ENCODE measurements at regions not wholly inside any gene's neighbourhood (a gene's known extent, or its start where the extent isn't known, plus 50 kb on each side); places are given as distances from the start of the nearest gene placed in this dataset.
"Not testable (repeated sequence)": the region's sequence is repeated elsewhere in the genome, so short reads cannot be mapped to it uniquely, and the experiment has no call there.

DNA sequence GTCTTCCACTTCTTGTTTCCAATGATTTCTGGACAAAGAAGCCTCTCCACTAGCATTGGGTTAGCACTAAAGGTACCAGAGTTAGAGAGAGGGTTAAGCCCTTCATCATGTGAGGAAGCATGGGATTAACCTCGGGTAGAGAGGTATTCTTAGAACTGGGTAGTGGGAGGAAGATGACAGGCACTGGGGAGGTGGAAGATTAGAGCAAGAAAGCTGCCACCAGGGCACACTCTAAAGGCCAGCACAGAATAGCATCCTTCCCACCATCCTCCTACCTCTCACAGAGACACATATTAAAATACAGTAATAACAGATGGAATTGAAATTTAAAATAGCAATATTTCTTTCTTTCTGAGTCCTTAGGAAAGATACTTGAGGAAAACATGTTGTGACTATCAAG lies 84.5 kb upstream of the PCDH20 start:
- Histone ChIP-seq H3K27ac (ENCODE audit: low read depth, low read length) (no peak overlapping the region), H3K79me2 (ENCODE audit: insufficient read depth, low read length) (no peaks in the 10 kb centered on the region), H3K27me3 (ENCODE audit: low read length) (no peaks in the 10 kb centered on the region), H3K4me2 (ENCODE audit: low read depth, low read length, poor library complexity, severe bottlenecking) (no peak overlapping the region), H3K4me3 (ENCODE audit: insufficient read depth, low read length, poor library complexity, severe bottlenecking) (no peak overlapping the region), H3K9ac (ENCODE audit: low read length) (no peak overlapping the region), H3K9me2 (replicated peaks; ENCODE audit: insufficient read depth, low read length) (no peaks in the 10 kb centered on the region), H4K20me1 (ENCODE audit: low read depth, low read length) (no peaks in the 10 kb centered on the region), H3K36me3 (ENCODE audit: low read length) (no peaks in the 10 kb centered on the region), H3K9me3 (ENCODE audit: insufficient read depth, low read length) (no peaks in the 10 kb centered on the region), H3F3A (ENCODE audit: insufficient read depth) (peaks cover 2% of the 10 kb centered on the region; the same call in 1 of the 2 replicates), H2AFZ (ENCODE audit: low read depth, low read length, severe bottlenecking) (peak overlapping the region; percentile 21)
- TF ChIP-seq, protein P1, sequence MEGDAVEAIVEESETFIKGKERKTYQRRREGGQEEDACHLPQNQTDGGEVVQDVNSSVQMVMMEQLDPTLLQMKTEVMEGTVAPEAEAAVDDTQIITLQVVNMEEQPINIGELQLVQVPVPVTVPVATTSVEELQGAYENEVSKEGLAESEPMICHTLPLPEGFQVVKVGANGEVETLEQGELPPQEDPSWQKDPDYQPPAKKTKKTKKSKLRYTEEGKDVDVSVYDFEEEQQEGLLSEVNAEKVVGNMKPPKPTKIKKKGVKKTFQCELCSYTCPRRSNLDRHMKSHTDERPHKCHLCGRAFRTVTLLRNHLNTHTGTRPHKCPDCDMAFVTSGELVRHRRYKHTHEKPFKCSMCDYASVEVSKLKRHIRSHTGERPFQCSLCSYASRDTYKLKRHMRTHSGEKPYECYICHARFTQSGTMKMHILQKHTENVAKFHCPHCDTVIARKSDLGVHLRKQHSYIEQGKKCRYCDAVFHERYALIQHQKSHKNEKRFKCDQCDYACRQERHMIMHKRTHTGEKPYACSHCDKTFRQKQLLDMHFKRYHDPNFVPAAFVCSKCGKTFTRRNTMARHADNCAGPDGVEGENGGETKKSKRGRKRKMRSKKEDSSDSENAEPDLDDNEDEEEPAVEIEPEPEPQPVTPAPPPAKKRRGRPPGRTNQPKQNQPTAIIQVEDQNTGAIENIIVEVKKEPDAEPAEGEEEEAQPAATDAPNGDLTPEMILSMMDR (IDR thresholded peaks at IDR 0.05; ENCODE audit: insufficient read depth, low read length, poor library complexity, severe bottlenecking) = no peak
- TF ChIP-seq EZH2phosphoT487 (conservative IDR thresholded peaks at IDR 0.05; ENCODE audit: low read length) = no peak

DNA sequence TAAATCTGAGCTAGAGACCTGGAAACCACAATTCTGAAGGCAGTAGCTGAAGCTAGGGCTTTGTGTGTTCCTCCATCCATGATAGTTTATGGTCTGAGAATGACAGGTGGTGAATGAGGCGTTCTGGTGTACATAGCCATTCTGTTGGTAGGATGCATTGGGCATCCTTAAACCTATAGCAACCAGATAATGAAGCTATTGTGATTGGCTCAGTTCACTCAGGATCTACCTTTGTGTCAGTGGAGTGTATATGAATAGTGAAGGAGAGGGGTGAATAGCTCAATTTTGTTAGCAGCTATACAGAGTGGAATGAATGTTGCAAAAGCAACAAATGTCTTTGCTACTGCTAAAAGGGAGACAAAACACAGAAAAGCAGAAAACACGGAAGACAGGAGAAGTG lies 80.0 kb upstream of the PCDH20 start:
- no peak overlapping the region for H2AFZ ChIP-seq (ENCODE audit: low read depth, low read length, severe bottlenecking)
- TF ChIP-seq, protein P1 (IDR thresholded peaks at IDR 0.05; ENCODE audit: insufficient read depth, low read length, poor library complexity, severe bottlenecking) = no peak
- no peak for TF ChIP-seq EZH2phosphoT487 (conservative IDR thresholded peaks at IDR 0.05; ENCODE audit: low read length)
- no peaks in the 10 kb centered on the region for H3K27me3 ChIP-seq (ENCODE audit: low read length)
- H3K9me3 ChIP-seq (ENCODE audit: insufficient read depth, low read length) = no peaks in the 10 kb centered on the region
- H3K27ac ChIP-seq (ENCODE audit: low read depth, low read length) = no peak overlapping the region
- no peaks in the 10 kb centered on the region for H4K20me1 ChIP-seq (ENCODE audit: low read depth, low read length)
- H3K4me2 ChIP-seq (ENCODE audit: low read depth, low read length, poor library complexity, severe bottlenecking) = no peak overlapping the region
- no peaks in the 10 kb centered on the region for H3K9me2 ChIP-seq (replicated peaks; ENCODE audit: insufficient read depth, low read length)
- H3F3A ChIP-seq (ENCODE audit: insufficient read depth) = no peaks in the 10 kb centered on the region
- no peaks in the 10 kb centered on the region for H3K36me3 ChIP-seq (ENCODE audit: low read length)
- no peaks in the 10 kb centered on the region for H3K79me2 ChIP-seq (ENCODE audit: insufficient read depth, low read length)
- H3K9ac ChIP-seq (ENCODE audit: low read length) = no peak overlapping the region
- no peak overlapping the region for H3K4me3 ChIP-seq (ENCODE audit: insufficient read depth, low read length, poor library complexity, severe bottlenecking)

DNA sequence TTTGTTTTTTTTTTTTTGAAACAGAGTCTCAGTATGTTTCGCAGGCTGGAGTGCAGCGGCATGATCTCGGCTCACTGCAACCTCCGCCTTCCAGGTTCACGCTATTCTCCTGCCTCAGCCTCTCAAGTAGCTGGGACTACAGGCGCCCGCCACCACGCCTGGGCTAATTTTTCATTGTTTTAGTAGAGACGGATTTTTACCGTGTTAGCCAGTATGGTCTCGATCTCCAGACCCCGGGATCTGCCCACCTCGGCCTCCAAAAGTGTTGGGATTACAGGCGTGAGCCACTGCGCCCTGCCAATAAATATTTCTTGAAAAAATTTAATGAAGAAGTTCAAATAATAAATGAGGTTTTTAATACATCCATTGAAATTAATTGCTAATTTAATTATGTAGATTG lies 77.9 kb upstream of the PCDH20 start:
- H3K4me2 ChIP-seq (ENCODE audit: low read depth, low read length, poor library complexity, severe bottlenecking); H3F3A ChIP-seq (ENCODE audit: insufficient read depth): not testable (repeated sequence)

DNA sequence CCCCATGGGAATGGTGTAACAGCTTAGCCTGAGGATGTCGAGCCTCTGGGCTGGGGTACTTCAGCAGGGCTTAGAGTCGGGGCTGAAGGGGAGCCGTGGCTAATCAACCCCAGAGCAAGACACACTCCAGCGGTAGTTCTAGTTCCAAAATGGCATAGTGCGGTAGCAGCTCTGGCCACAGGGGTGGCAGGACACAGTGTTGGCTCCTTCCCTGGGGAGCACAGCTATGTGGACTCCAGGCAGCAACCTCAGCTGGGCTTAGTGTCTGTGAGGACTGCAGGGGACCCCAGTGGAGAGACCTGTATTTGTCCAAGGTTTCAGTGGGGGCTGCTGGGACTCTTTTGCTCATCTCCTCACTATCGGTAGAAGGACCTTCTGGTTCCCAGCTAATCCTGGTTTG lies 70.8 kb upstream of the PCDH20 start:
- Histone ChIP-seq H3K36me3 (ENCODE audit: low read length) (no peaks in the 10 kb centered on the region), H3K9me3 (ENCODE audit: insufficient read depth, low read length) (no peaks in the 10 kb centered on the region; the same call in 1 of the 2 replicates), H3F3A (ENCODE audit: insufficient read depth) (no peaks in the 10 kb centered on the region), H3K79me2 (ENCODE audit: insufficient read depth, low read length) (no peaks in the 10 kb centered on the region), H3K9me2 (replicated peaks; ENCODE audit: insufficient read depth, low read length) (no peaks in the 10 kb centered on the region), H2AFZ (ENCODE audit: low read depth, low read length, severe bottlenecking) (no peak overlapping the region), H3K4me2 (ENCODE audit: low read depth, low read length, poor library complexity, severe bottlenecking) (no peak overlapping the region), H4K20me1 (ENCODE audit: low read depth, low read length) (no peaks in the 10 kb centered on the region), H3K27me3 (ENCODE audit: low read length) (no peaks in the 10 kb centered on the region), H3K27ac (ENCODE audit: low read depth, low read length) (no peak overlapping the region), H3K9ac (ENCODE audit: low read length) (no peak overlapping the region), H3K4me3 (ENCODE audit: insufficient read depth, low read length, poor library complexity, severe bottlenecking) (no peak overlapping the region)
- TF ChIP-seq, protein P1 (IDR thresholded peaks at IDR 0.05; ENCODE audit: insufficient read depth, low read length, poor library complexity, severe bottlenecking) = no peak
- no peak for TF ChIP-seq EZH2phosphoT487 (conservative IDR thresholded peaks at IDR 0.05; ENCODE audit: low read length)

More for the DNA sequence above, 77.9 kb upstream of the PCDH20 start:
- H3K27me3 ChIP-seq (ENCODE audit: low read length); H4K20me1 ChIP-seq (ENCODE audit: low read depth, low read length); H2AFZ ChIP-seq (ENCODE audit: low read depth, low read length, severe bottlenecking); H3K4me3 ChIP-seq (ENCODE audit: insufficient read depth, low read length, poor library complexity, severe bottlenecking); H3K79me2 ChIP-seq (ENCODE audit: insufficient read depth, low read length); H3K9ac ChIP-seq (ENCODE audit: low read length); H3K9me3 ChIP-seq (ENCODE audit: insufficient read depth, low read length); H3K27ac ChIP-seq (ENCODE audit: low read depth, low read length); H3K36me3 ChIP-seq (ENCODE audit: low read length); H3K9me2 ChIP-seq (replicated peaks; ENCODE audit: insufficient read depth, low read length): not testable (repeated sequence)

All from SU-DHL-6 (cell line).